ENCODE measurements at regions not wholly inside any gene's neighbourhood (a gene's known extent, or its start where the extent isn't known, plus 50 kb on each side); places are given as distances from the start of the nearest gene placed in this dataset.

DNA sequence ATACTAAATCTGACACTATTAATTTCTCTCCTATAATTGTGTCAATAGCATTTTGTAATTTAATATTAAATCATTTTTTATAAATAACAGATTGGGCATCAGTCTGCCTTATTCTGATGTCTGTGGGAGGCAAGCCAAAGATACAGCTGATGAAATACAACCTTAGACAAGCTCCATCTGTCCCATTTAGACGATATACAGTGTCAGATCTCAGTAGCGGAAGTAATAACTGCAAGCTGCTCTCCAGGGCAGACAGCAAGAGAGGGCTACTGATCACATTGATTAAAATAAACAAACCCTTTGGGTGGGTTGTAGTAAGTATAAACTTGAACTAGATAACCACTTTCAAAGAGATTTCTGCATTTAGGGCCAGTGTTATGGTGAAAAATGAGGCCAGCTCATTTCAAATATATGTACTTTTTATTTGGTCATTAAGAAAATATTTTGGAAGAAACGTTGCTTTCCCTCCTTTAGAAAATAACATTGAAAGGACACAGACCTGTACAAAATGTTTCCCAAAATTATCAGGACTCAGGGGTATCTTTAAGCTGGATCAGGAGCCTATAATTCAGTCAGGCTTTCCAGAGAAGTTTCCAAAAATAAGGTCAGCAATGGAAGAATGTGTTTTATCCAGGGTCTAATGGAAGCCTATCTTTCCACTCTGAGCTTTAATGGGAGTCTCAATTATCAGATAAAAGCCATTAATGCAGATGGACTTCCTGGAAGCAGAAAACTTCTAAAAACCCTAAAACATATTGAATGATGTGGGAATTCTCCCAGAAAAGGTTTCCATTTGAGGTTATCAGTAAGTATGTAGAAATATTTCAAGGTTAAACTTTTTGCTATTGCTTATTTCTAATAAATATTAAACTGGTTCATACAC is 1028.8 kb upstream of the IGFBP7 start:
- no peaks in the 10 kb centered on the region for H3K9me3 ChIP-seq (ENCODE audit: insufficient read depth, low read depth, low read length)
- no peak overlapping the region for H3K27ac ChIP-seq (ENCODE audit: low read depth, low read length)
- no peak overlapping the region for H3K4me3 ChIP-seq (ENCODE audit: low read length)
- no peaks in the 10 kb centered on the region for H3K27me3 ChIP-seq (ENCODE audit: insufficient read depth, low read length)
- H3K36me3 ChIP-seq (ENCODE audit: insufficient read depth, low read length): no peaks in the 10 kb centered on the region
- WGBS: 98% methylated on average over 3 of the region's 3 CpGs
- no peak overlapping the region for H3K9ac ChIP-seq (ENCODE audit: low read depth, low read length)
- no peaks in the 10 kb centered on the region for H3K4me1 ChIP-seq (ENCODE audit: insufficient read depth, low read length)

DNA sequence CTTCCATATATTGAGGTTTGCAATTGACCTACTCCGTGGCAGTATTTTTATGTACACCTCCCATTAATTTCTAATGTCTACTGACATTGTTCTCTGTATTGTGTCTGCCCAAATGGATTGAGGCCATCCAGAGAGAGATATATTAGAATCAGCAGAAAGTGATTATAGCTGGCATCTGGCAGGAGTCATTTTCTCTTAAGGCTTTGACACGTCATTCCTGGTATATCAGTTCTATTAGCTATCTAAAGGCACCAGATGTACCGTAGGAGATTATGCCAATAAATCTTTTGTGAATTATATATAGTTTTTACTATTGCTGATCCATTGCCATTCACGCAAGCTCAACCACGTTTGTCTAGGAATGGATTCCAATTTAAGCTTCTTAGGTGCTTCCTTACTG is 1026.4 kb upstream of the IGFBP7 start:
- Histone ChIP-seq H3K27me3 (ENCODE audit: insufficient read depth, low read length) (no peaks in the 10 kb centered on the region), H3K36me3 (ENCODE audit: insufficient read depth, low read length) (no peaks in the 10 kb centered on the region), H3K4me3 (ENCODE audit: low read length) (no peak overlapping the region), H3K4me1 (ENCODE audit: insufficient read depth, low read length) (no peaks in the 10 kb centered on the region), H3K9ac (ENCODE audit: low read depth, low read length) (no peak overlapping the region), H3K9me3 (ENCODE audit: insufficient read depth, low read depth, low read length) (no peaks in the 10 kb centered on the region), H3K27ac (ENCODE audit: low read depth, low read length) (no peak overlapping the region)
- 92% methylated on average over 3 of the region's 5 CpGs for WGBS

DNA sequence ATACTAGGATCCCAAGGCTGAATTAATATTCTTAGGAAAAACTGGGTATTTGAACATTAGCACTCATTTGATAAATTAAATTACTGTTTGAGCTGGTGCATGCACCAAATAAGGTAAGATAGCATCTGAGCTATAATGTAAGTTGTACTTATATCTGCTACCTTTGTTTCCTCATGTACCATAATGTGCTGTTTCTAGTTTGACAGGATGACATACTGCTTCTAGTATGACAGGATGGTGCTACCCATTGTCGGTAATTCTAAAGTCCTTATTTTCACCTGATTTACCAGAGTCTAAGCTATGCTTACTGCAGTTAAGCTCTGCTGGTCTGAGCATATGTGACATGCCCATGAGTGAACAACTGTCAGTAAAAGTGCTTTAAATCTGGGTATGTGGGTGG is 1017.5 kb upstream of the IGFBP7 start:
- H3K27me3 ChIP-seq (ENCODE audit: insufficient read depth, low read length): no peaks in the 10 kb centered on the region
- no peak overlapping the region for H3K9ac ChIP-seq (ENCODE audit: low read depth, low read length)
- no peak overlapping the region for H3K27ac ChIP-seq (ENCODE audit: low read depth, low read length)
- H3K4me1 ChIP-seq (ENCODE audit: insufficient read depth, low read length): no peaks in the 10 kb centered on the region
- WGBS: 100% methylated on average over 1 of the region's 1 CpG
- H3K9me3 ChIP-seq (ENCODE audit: insufficient read depth, low read depth, low read length): no peaks in the 10 kb centered on the region
- H3K36me3 ChIP-seq (ENCODE audit: insufficient read depth, low read length): no peaks in the 10 kb centered on the region
- no peak overlapping the region for H3K4me3 ChIP-seq (ENCODE audit: low read length)

DNA sequence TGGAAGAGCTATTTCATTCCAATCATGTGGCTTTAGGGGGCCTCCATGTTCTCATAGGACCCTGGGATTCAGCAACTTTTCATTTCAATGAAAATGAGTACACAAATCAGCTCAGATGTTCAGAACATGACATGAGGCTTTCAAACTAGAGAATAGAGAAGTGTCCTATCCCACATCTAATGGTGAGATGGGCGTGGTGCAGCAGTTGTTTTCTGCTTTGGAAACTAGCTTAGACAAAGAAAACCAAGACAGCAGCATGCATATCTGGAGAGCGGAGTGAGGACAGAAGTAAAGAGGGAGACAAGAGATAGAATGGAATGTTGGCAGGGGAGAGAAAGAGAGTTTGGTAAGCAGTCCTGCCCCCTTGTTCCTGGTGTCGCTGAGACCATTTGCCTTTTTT is 1009.1 kb upstream of the IGFBP7 start:
- H3K4me3 ChIP-seq (ENCODE audit: low read length): no peak overlapping the region
- no peak overlapping the region for H3K27ac ChIP-seq (ENCODE audit: low read depth, low read length)
- H3K27me3 ChIP-seq (ENCODE audit: insufficient read depth, low read length): no peaks in the 10 kb centered on the region
- H3K36me3 ChIP-seq (ENCODE audit: insufficient read depth, low read length): no peaks in the 10 kb centered on the region
- 89% methylated on average over 3 of the region's 3 CpGs for WGBS
- H3K9ac ChIP-seq (ENCODE audit: low read depth, low read length): no peak overlapping the region
- H3K9me3 ChIP-seq (ENCODE audit: insufficient read depth, low read depth, low read length): no peaks in the 10 kb centered on the region
- no peaks in the 10 kb centered on the region for H3K4me1 ChIP-seq (ENCODE audit: insufficient read depth, low read length)

DNA sequence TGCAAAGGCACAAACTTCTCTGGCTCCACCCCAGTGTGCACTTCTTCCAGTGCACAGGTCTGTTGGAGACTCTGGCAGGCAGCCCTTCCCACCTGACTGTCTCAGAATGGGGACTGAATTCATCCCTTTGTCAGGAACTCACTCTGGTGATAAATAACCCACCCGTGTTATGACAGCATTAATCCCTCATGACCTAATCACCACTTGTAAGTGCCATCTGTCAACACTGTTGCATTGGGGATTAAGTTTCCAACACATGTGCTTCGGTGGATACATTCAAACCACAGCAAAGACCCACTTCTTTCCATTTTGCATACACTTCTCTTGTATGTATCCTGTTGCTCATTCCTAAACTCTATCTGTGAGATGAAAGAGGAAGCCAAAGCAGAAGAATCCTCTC is 1002.9 kb upstream of the IGFBP7 start:
- H3K27me3 ChIP-seq (ENCODE audit: insufficient read depth, low read length): no peaks in the 10 kb centered on the region
- no peak overlapping the region for H3K9ac ChIP-seq (ENCODE audit: low read depth, low read length)
- WGBS: 91% methylated on average over 2 of the region's 2 CpGs
- no peak overlapping the region for H3K27ac ChIP-seq (ENCODE audit: low read depth, low read length)
- H3K4me3 ChIP-seq (ENCODE audit: low read length): no peak overlapping the region
- no peaks in the 10 kb centered on the region for H3K36me3 ChIP-seq (ENCODE audit: insufficient read depth, low read length)
- H3K9me3 ChIP-seq (ENCODE audit: insufficient read depth, low read depth, low read length): no peaks in the 10 kb centered on the region
- H3K4me1 ChIP-seq (ENCODE audit: insufficient read depth, low read length): no peaks in the 10 kb centered on the region

DNA sequence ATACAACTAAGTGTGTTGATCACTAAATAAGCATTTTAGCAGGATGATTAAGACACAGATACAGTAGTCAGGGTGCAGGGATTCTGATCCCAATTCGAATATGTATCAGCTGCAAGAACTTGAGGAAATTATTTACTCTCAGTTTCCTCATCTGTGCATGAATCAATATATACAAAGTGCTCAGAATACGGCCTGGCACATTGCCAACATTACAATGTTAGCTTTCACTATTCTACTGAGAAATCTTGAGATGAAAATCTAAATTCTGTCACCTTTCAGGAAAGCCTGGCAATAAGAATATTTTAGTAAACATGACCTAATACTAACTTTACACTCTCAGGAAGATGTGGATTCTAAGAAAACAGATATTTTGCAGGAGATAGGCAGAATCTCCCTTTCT is 1001.6 kb upstream of the IGFBP7 start:
- no peak overlapping the region for H3K4me3 ChIP-seq (ENCODE audit: low read length)
- H3K4me1 ChIP-seq (ENCODE audit: insufficient read depth, low read length): no peaks in the 10 kb centered on the region
- no peak overlapping the region for H3K27ac ChIP-seq (ENCODE audit: low read depth, low read length)
- H3K36me3 ChIP-seq (ENCODE audit: insufficient read depth, low read length): no peaks in the 10 kb centered on the region
- WGBS: 84% methylated on average over 2 of the region's 2 CpGs
- H3K27me3 ChIP-seq (ENCODE audit: insufficient read depth, low read length): no peaks in the 10 kb centered on the region
- no peaks in the 10 kb centered on the region for H3K9me3 ChIP-seq (ENCODE audit: insufficient read depth, low read depth, low read length)
- no peak overlapping the region for H3K9ac ChIP-seq (ENCODE audit: low read depth, low read length)

DNA sequence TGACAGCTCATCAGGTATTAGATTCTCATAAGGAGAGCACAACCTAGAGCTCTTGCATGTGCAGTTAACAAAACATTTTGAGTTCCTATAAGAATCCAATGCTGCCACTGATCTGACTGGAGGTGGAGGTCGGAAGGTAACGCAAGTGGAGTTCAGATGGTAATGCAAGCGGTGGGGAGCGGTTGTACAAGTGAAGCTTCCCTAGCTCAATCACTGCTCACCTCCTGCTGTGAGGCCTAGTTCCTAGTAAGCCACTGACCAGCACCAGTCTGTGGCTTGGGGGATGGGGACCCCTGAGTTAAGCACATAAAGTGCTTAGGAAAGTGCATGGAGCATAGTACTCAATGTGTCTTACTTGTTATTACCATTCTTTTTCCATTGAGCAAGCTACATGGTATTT is 983.2 kb upstream of the IGFBP7 start:
- H3K4me1 ChIP-seq (ENCODE audit: insufficient read depth, low read length): peaks cover 9% of the 10 kb centered on the region
- 68% methylated on average over 4 of the region's 4 CpGs for WGBS
- no peaks in the 10 kb centered on the region for H3K36me3 ChIP-seq (ENCODE audit: insufficient read depth, low read length)
- H3K27me3 ChIP-seq (ENCODE audit: insufficient read depth, low read length): no peaks in the 10 kb centered on the region
- H3K27ac ChIP-seq (ENCODE audit: low read depth, low read length): no peak overlapping the region
- H3K4me3 ChIP-seq (ENCODE audit: low read length): no peak overlapping the region
- no peak overlapping the region for H3K9ac ChIP-seq (ENCODE audit: low read depth, low read length)
- no peaks in the 10 kb centered on the region for H3K9me3 ChIP-seq (ENCODE audit: insufficient read depth, low read depth, low read length)

DNA sequence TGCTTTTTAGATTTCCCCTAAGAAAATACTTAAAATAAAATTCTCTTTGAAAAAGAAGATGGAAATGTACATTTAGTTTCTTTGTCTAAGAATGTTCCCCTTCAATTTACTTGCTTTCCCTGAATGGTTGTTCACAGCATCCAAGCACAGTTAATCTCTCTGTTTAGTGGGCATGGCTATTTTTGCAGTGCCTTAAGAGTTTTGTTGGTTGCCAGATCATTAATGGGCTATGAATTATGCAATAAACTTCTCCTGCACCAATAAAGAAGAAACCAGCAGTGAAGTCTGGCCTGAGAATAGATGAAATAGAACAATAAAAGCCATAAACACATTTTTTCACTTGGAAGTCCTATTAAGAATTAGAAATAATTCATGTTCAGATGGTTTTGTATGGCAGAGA is 980.4 kb upstream of the IGFBP7 start:
- Histone ChIP-seq H3K27ac (ENCODE audit: low read depth, low read length) (no peak overlapping the region), H3K27me3 (ENCODE audit: insufficient read depth, low read length) (no peaks in the 10 kb centered on the region), H3K9me3 (ENCODE audit: insufficient read depth, low read depth, low read length) (no peaks in the 10 kb centered on the region), H3K4me3 (ENCODE audit: low read length) (no peak overlapping the region), H3K4me1 (ENCODE audit: insufficient read depth, low read length) (peaks cover 9% of the 10 kb centered on the region), H3K36me3 (ENCODE audit: insufficient read depth, low read length) (no peaks in the 10 kb centered on the region), H3K9ac (ENCODE audit: low read depth, low read length) (no peak overlapping the region)

DNA sequence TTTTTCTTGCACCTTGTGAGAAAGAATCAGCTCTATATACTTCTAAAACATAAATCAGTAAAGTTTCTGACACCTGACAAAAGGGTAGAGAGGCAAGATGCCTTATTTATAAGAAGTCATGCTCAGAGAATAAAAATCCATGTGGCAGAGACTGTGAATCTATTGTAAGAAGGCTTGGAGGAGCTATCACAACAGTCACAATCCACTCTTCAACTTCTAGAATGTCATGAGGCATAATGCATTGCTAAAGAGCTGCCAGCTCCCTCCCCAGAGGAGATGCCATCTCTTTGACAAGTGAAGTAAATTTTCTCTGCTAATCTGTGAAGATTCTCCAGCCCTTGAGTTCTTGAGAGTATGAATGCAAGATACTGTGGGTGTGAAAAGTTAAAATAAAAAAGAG is 971.2 kb upstream of the IGFBP7 start:
- H3K27me3 ChIP-seq (ENCODE audit: insufficient read depth, low read length): no peaks in the 10 kb centered on the region
- no peak overlapping the region for H3K4me3 ChIP-seq (ENCODE audit: low read length)
- no peaks in the 10 kb centered on the region for H3K36me3 ChIP-seq (ENCODE audit: insufficient read depth, low read length)
- H3K27ac ChIP-seq (ENCODE audit: low read depth, low read length): no peak overlapping the region
- H3K4me1 ChIP-seq (ENCODE audit: insufficient read depth, low read length): no peaks in the 10 kb centered on the region
- H3K9ac ChIP-seq (ENCODE audit: low read depth, low read length): no peak overlapping the region
- no peaks in the 10 kb centered on the region for H3K9me3 ChIP-seq (ENCODE audit: insufficient read depth, low read depth, low read length)

DNA sequence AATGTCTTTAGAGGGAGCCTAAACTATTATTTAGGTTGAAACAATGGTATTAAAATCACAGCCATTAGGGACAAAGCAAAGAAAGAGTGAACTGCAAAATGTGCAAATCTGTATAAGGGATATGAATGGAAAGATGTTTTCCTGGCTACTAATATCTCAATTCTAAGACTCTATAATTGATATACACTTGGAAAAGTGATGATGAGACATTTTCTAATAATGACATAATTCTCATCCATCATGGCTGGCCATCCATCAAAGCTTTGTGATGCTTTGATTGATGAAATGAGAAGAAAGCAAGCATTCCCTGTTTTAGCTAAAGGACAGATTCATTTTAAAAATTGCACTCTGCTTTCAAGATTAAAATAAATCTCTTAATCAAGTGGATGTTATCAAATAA is 965.5 kb upstream of the IGFBP7 start:
- Histone ChIP-seq H3K4me3 (ENCODE audit: low read length) (no peak overlapping the region), H3K9me3 (ENCODE audit: insufficient read depth, low read depth, low read length) (no peaks in the 10 kb centered on the region), H3K36me3 (ENCODE audit: insufficient read depth, low read length) (no peaks in the 10 kb centered on the region), H3K27me3 (ENCODE audit: insufficient read depth, low read length) (no peaks in the 10 kb centered on the region), H3K9ac (ENCODE audit: low read depth, low read length) (no peak overlapping the region), H3K27ac (ENCODE audit: low read depth, low read length) (no peak overlapping the region), H3K4me1 (ENCODE audit: insufficient read depth, low read length) (no peaks in the 10 kb centered on the region)

DNA sequence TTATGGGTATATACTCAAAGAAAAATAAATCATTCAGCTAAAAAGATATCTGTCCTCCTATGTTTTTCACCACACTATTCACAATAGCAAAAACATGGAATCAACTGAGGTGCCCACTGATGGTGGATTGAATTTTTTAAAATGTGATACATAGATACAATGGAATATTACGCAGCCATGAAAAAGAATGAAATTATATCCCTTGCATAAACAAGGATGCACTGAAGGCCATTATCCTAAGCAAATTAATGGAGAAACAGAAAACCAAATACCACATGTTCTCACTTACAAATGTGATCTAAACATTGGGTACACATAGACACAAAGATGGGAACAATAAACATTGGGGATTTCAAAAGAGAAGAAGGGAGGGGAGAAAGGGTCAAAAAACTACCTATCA is 964.2 kb upstream of the IGFBP7 start:
- H3K4me1 ChIP-seq (ENCODE audit: insufficient read depth, low read length): no peaks in the 10 kb centered on the region

DNA sequence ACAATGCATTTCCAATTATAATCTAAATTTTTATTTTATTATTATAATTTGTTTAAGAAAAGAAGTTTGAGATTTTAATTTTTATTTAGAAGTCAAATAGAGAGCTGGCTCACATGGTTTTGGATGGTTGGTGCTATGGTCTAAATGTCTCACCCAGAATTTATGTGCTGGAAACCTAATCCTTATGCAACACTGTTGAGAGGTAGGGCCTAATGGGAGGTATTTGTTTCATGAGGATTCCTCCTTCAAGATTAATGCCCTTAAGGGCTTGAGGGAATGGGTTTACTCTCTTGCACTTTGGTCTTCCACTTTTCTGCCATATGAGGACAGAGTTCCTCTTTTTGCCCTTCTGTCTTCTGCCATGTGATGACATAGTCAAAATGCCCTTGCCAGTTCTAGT is 960.5 kb upstream of the IGFBP7 start:
- H3K9ac ChIP-seq (ENCODE audit: low read depth, low read length): no peak overlapping the region
- H3K36me3 ChIP-seq (ENCODE audit: insufficient read depth, low read length): no peaks in the 10 kb centered on the region
- H3K9me3 ChIP-seq (ENCODE audit: insufficient read depth, low read depth, low read length): no peaks in the 10 kb centered on the region
- H3K27me3 ChIP-seq (ENCODE audit: insufficient read depth, low read length): no peaks in the 10 kb centered on the region
- no peak overlapping the region for H3K27ac ChIP-seq (ENCODE audit: low read depth, low read length)
- H3K4me3 ChIP-seq (ENCODE audit: low read length): no peak overlapping the region
- H3K4me1 ChIP-seq (ENCODE audit: insufficient read depth, low read length): no peaks in the 10 kb centered on the region

More for the DNA sequence above, 964.2 kb upstream of the IGFBP7 start:
- Histone ChIP-seq H3K36me3 (ENCODE audit: insufficient read depth, low read length) (no peaks in the 10 kb centered on the region), H3K27me3 (ENCODE audit: insufficient read depth, low read length) (no peaks in the 10 kb centered on the region), H3K27ac (ENCODE audit: low read depth, low read length) (no peak overlapping the region), H3K9ac (ENCODE audit: low read depth, low read length) (no peak overlapping the region), H3K9me3 (ENCODE audit: insufficient read depth, low read depth, low read length) (no peaks in the 10 kb centered on the region), H3K4me3 (ENCODE audit: low read length) (no peak overlapping the region)
- 100% methylated on average over 1 of the region's 1 CpG for WGBS

All from HUES64 (cell line).